ENCODE measurements at regions not wholly inside any gene's neighbourhood (a gene's known extent, or its start where the extent isn't known, plus 50 kb on each side); places are given as distances from the start of the nearest gene placed in this dataset.

DNA sequence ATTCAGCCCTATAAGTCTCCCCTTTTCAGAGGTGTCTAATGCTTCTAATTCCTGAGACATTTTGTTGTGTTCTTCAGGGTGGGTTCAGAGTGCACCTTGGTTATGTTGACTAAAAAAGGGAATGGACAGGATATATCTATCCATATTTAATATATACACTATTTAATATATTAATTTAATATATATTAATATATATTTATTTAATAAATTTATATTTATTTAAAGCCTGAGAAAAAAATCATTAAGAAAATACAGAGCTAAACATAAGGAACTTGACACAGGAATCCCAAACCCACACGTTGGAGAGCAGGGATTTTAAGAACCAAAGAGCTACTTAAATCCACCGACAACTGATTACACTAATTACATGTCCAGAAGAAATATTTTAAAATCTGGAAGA lies 674.2 kb upstream of the KIRREL3 start:
- no peaks in the 10 kb centered on the region for H3K27me3 ChIP-seq (ENCODE audit: low read depth, low read length)
- no peak overlapping the region for H3K4me3 ChIP-seq (ENCODE audit: low read depth in 1 of 2, low read length in 2 of 2)
- H3K36me3 ChIP-seq (ENCODE audit: control insufficient read depth in 1 of 2, insufficient read depth in 2 of 2, low read length in 2 of 2): no peaks in the 10 kb centered on the region
- no peak overlapping the region for H3K27ac ChIP-seq (ENCODE audit: low read length)
- no peaks in the 10 kb centered on the region for H3K9me3 ChIP-seq (ENCODE audit: control insufficient read depth in 1 of 2, low read length in 2 of 2)
- H3K4me1 ChIP-seq (ENCODE audit: control insufficient read depth in 1 of 2, insufficient read depth in 2 of 2, low read length in 2 of 2): peaks cover 0 to 10% of the 10 kb centered on the region in 2 donors

GRCh38 chr11:127670374-127671119 lies 670.0 kb upstream of the KIRREL3 start:
- peaks cover 0 to 2% of the 10 kb centered on the region in 2 donors for H3K4me1 ChIP-seq (ENCODE audit: control insufficient read depth in 1 of 2, insufficient read depth in 2 of 2, low read length in 2 of 2)
- no peaks in the 10 kb centered on the region for H3K36me3 ChIP-seq (ENCODE audit: control insufficient read depth in 1 of 2, insufficient read depth in 2 of 2, low read length in 2 of 2)
- H3K9me3 ChIP-seq (ENCODE audit: control insufficient read depth in 1 of 2, low read length in 2 of 2): peaks cover 0 to 5% of the 10 kb centered on the region in 2 donors
- no peaks in the 10 kb centered on the region for H3K27me3 ChIP-seq (ENCODE audit: low read depth, low read length)
- no peak overlapping the region for H3K4me3 ChIP-seq (ENCODE audit: low read depth in 1 of 2, low read length in 2 of 2)
- no peak overlapping the region for H3K27ac ChIP-seq (ENCODE audit: low read length)

GRCh38 chr11:127656116-127656836 lies 655.7 kb upstream of the KIRREL3 start:
- Histone ChIP-seq H3K9me3 (ENCODE audit: control insufficient read depth in 1 of 2, low read length in 2 of 2) (peaks cover 0 to 5% of the 10 kb centered on the region in 2 donors), H3K27me3 (ENCODE audit: low read depth, low read length) (no peaks in the 10 kb centered on the region), H3K36me3 (ENCODE audit: control insufficient read depth in 1 of 2, insufficient read depth in 2 of 2, low read length in 2 of 2) (no peaks in the 10 kb centered on the region), H3K27ac (ENCODE audit: low read length) (no peak overlapping the region), H3K4me3 (ENCODE audit: low read depth in 1 of 2, low read length in 2 of 2) (no peak overlapping the region), H3K4me1 (ENCODE audit: control insufficient read depth in 1 of 2, insufficient read depth in 2 of 2, low read length in 2 of 2) (no peaks in the 10 kb centered on the region)

DNA sequence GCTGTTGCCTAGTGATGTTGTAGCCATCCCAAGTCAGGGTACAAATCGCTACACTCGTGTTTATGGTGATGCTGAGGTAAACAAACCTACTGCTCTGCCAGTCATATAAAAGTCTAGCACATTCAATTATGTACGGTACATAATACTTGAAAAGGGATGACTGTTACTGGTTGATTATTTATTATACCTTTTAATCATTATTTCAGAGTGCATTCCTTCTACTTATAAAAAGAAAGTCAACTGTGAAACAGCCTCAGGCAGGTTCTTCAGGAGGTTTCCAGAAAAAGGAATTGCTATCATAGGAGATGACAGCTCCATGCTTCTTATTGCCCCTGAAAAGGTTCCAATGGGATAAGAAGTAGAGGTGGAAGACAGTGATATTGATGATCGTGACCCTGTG lies 652.5 kb upstream of the KIRREL3 start:
- Histone ChIP-seq H3K27ac (ENCODE audit: low read length) (no peak overlapping the region), H3K27me3 (ENCODE audit: low read depth, low read length) (no peaks in the 10 kb centered on the region), H3K9me3 (ENCODE audit: control insufficient read depth in 1 of 2, low read length in 2 of 2) (peaks cover 0 to 3% of the 10 kb centered on the region in 2 donors), H3K4me3 (ENCODE audit: low read depth in 1 of 2, low read length in 2 of 2) (no peak overlapping the region), H3K4me1 (ENCODE audit: control insufficient read depth in 1 of 2, insufficient read depth in 2 of 2, low read length in 2 of 2) (no peaks in the 10 kb centered on the region), H3K36me3 (ENCODE audit: control insufficient read depth in 1 of 2, insufficient read depth in 2 of 2, low read length in 2 of 2) (no peaks in the 10 kb centered on the region)

- Histone ChIP-seq H3K4me3 (ENCODE audit: low read depth in 1 of 2, low read length in 2 of 2) (no peak overlapping the region), H3K4me1 (ENCODE audit: control insufficient read depth in 1 of 2, insufficient read depth in 2 of 2, low read length in 2 of 2) (no peaks in the 10 kb centered on the region), H3K27ac (ENCODE audit: low read length) (no peak overlapping the region), H3K36me3 (ENCODE audit: control insufficient read depth in 1 of 2, insufficient read depth in 2 of 2, low read length in 2 of 2) (no peaks in the 10 kb centered on the region), H3K9me3 (ENCODE audit: control insufficient read depth in 1 of 2, low read length in 2 of 2) (no peaks in the 10 kb centered on the region), H3K27me3 (ENCODE audit: low read depth, low read length) (no peaks in the 10 kb centered on the region)
Measured at GRCh38 chr11:127651888-127652221, 651.3 kb upstream of the KIRREL3 start.

DNA sequence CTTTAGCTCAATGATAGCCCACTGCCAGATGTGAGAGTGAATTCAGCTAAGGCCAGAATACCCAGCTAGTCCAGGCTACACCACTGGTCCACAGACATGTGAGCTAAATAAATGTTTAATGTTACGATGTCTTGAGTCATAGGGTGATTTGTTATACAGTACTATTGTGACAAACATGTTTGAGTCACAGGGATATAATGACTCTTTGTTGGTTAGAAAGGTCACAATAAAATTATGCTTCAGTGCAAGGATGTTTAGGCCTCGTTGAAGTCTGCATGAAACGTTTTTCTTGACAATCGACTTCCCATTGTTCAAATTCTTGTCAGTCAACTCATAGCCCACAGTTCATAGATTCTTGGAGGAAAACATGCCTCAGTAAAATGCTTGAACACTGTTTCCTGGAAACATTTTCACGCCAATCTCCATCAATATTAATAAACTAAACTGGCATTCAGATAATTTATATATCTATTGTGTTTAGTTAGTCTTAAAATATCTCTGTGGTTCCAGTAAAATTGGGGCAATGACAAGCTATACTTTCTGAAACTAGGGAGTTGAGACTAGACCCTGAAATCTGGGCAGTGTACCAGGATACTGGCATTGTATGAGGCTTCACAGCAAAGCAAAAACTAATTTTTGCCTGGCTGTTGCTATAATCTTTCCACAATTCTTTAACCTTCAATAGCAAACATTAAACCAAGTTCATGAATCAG lies 650.8 kb upstream of the KIRREL3 start:
- Histone ChIP-seq H3K27me3 (ENCODE audit: low read depth, low read length) (no peaks in the 10 kb centered on the region), H3K36me3 (ENCODE audit: control insufficient read depth in 1 of 2, insufficient read depth in 2 of 2, low read length in 2 of 2) (no peaks in the 10 kb centered on the region), H3K4me3 (ENCODE audit: low read depth in 1 of 2, low read length in 2 of 2) (no peak overlapping the region), H3K9me3 (ENCODE audit: control insufficient read depth in 1 of 2, low read length in 2 of 2) (no peaks in the 10 kb centered on the region), H3K4me1 (ENCODE audit: control insufficient read depth in 1 of 2, insufficient read depth in 2 of 2, low read length in 2 of 2) (no peaks in the 10 kb centered on the region), H3K27ac (ENCODE audit: low read length) (no peak overlapping the region)

- Histone ChIP-seq H3K9me3 (ENCODE audit: control insufficient read depth in 1 of 2, low read length in 2 of 2) (no peaks in the 10 kb centered on the region), H3K27ac (ENCODE audit: low read length) (no peak overlapping the region), H3K36me3 (ENCODE audit: control insufficient read depth in 1 of 2, insufficient read depth in 2 of 2, low read length in 2 of 2) (no peaks in the 10 kb centered on the region), H3K27me3 (ENCODE audit: low read depth, low read length) (no peaks in the 10 kb centered on the region), H3K4me1 (ENCODE audit: control insufficient read depth in 1 of 2, insufficient read depth in 2 of 2, low read length in 2 of 2) (no peaks in the 10 kb centered on the region), H3K4me3 (ENCODE audit: low read depth in 1 of 2, low read length in 2 of 2) (no peak overlapping the region)
Measured at GRCh38 chr11:127649958-127650357, 649.4 kb upstream of the KIRREL3 start.

- Histone ChIP-seq H3K9me3 (ENCODE audit: control insufficient read depth in 1 of 2, low read length in 2 of 2) (no peaks in the 10 kb centered on the region), H3K4me1 (ENCODE audit: control insufficient read depth in 1 of 2, insufficient read depth in 2 of 2, low read length in 2 of 2) (no peaks in the 10 kb centered on the region), H3K4me3 (ENCODE audit: low read depth in 1 of 2, low read length in 2 of 2) (no peak overlapping the region), H3K27ac (ENCODE audit: low read length) (no peak overlapping the region), H3K27me3 (ENCODE audit: low read depth, low read length) (no peaks in the 10 kb centered on the region), H3K36me3 (ENCODE audit: control insufficient read depth in 1 of 2, insufficient read depth in 2 of 2, low read length in 2 of 2) (no peaks in the 10 kb centered on the region)
Measured at GRCh38 chr11:127649071-127649470, 648.5 kb upstream of the KIRREL3 start.

DNA sequence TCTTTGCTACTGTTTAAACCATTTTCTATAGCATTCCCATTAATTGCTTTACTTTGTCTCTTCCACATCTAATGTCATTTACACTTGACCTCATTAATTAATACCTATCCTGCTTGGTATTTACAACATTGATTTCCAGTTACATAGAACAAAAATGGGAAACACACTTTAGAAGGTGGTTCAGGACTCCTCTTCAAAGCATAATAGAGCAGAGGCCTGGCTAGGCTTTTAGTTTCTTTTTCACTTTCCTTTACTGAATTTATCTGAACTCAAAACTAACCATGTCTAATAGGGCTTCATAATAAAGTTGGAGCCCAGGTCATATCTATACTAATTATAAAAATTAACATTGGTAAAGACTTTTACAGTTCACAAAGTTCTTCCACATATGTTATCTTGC lies 648.0 kb upstream of the KIRREL3 start:
- Histone ChIP-seq H3K9me3 (ENCODE audit: control insufficient read depth in 1 of 2, low read length in 2 of 2) (no peaks in the 10 kb centered on the region), H3K36me3 (ENCODE audit: control insufficient read depth in 1 of 2, insufficient read depth in 2 of 2, low read length in 2 of 2) (no peaks in the 10 kb centered on the region), H3K4me3 (ENCODE audit: low read depth in 1 of 2, low read length in 2 of 2) (no peak overlapping the region), H3K27ac (ENCODE audit: low read length) (no peak overlapping the region), H3K4me1 (ENCODE audit: control insufficient read depth in 1 of 2, insufficient read depth in 2 of 2, low read length in 2 of 2) (no peaks in the 10 kb centered on the region), H3K27me3 (ENCODE audit: low read depth, low read length) (no peaks in the 10 kb centered on the region)

- Histone ChIP-seq H3K27me3 (ENCODE audit: low read depth, low read length) (no peaks in the 10 kb centered on the region), H3K27ac (ENCODE audit: low read length) (no peak overlapping the region), H3K36me3 (ENCODE audit: control insufficient read depth in 1 of 2, insufficient read depth in 2 of 2, low read length in 2 of 2) (no peaks in the 10 kb centered on the region), H3K4me3 (ENCODE audit: low read depth in 1 of 2, low read length in 2 of 2) (no peak overlapping the region), H3K9me3 (ENCODE audit: control insufficient read depth in 1 of 2, low read length in 2 of 2) (no peaks in the 10 kb centered on the region), H3K4me1 (ENCODE audit: control insufficient read depth in 1 of 2, insufficient read depth in 2 of 2, low read length in 2 of 2) (no peaks in the 10 kb centered on the region)
Measured at GRCh38 chr11:127644366-127644765, 643.8 kb upstream of the KIRREL3 start.

- Histone ChIP-seq H3K4me3 (ENCODE audit: low read depth in 1 of 2, low read length in 2 of 2) (no peak overlapping the region), H3K4me1 (ENCODE audit: control insufficient read depth in 1 of 2, insufficient read depth in 2 of 2, low read length in 2 of 2) (no peaks in the 10 kb centered on the region), H3K27me3 (ENCODE audit: low read depth, low read length) (no peaks in the 10 kb centered on the region), H3K27ac (ENCODE audit: low read length) (no peak overlapping the region), H3K36me3 (ENCODE audit: control insufficient read depth in 1 of 2, insufficient read depth in 2 of 2, low read length in 2 of 2) (no peaks in the 10 kb centered on the region), H3K9me3 (ENCODE audit: control insufficient read depth in 1 of 2, low read length in 2 of 2) (no peaks in the 10 kb centered on the region)
Measured at GRCh38 chr11:127643268-127644058, 642.9 kb upstream of the KIRREL3 start.
